Activated naive CD8-positive, alpha-beta T cell treated with anti-CD3 and anti-CD28 coated beads for 36 hours (primary cell): ENCODE measurements at regions not wholly inside any gene's neighbourhood (a gene's known extent, or its start where the extent isn't known, plus 50 kb on each side); places are given as distances from the start of the nearest gene placed in this dataset.

Source experiments
- DNase-seq: peaks from one replicate; pipeline ENCODE4 v3.0.0; 2021
- H3K27ac Mint-ChIP-seq: one replicate; pipeline ENCODE4 v1.8.0; 2022; ENCODE audit warnings: mild to moderate bottlenecking, moderate library complexity, mixed read lengths
- H3K27me3 Mint-ChIP-seq: one replicate; pipeline ENCODE4 v1.8.0; 2022; ENCODE audit warnings: mild to moderate bottlenecking, mixed read lengths
- H3K36me3 Mint-ChIP-seq: one replicate; pipeline ENCODE4 v1.8.0; 2021; ENCODE audit warnings: mild to moderate bottlenecking, mixed read lengths
- H3K4me1 Mint-ChIP-seq: one replicate; pipeline ENCODE4 v1.8.0; 2021; ENCODE audit warnings: mixed read lengths
- H3K4me3 Mint-ChIP-seq: one replicate; pipeline ENCODE4 v1.8.0; 2022; ENCODE audit warnings: mild to moderate bottlenecking, moderate library complexity, mixed read lengths
- H3K9me3 Mint-ChIP-seq: one replicate; pipeline ENCODE4 v1.8.0; 2022; ENCODE audit warnings: mixed read lengths

- no peak for DNase-seq
- H3K27ac Mint-ChIP-seq, result no peak overlapping the region
- H3K27me3 Mint-ChIP-seq, result peaks cover 9% of the 10 kb centered on the region
- H3K9me3 Mint-ChIP-seq, result no peaks in the 10 kb centered on the region
- H3K4me1 Mint-ChIP-seq, result peaks cover 1% of the 10 kb centered on the region
- no peaks in the 10 kb centered on the region for H3K36me3 Mint-ChIP-seq
- H3K4me3 Mint-ChIP-seq, result no peak overlapping the region
Observed at GRCh38 chr1:39144924-39145323, 59.6 kb upstream of the MACF1 start.

- Mint-ChIP-seq H3K9me3 (no peaks in the 10 kb centered on the region), H3K27ac (no peak overlapping the region), H3K27me3 (peaks cover 9% of the 10 kb centered on the region), H3K4me3 (no peak overlapping the region), H3K4me1 (peaks cover 1% of the 10 kb centered on the region), H3K36me3 (no peaks in the 10 kb centered on the region)
- DNase-seq, result no peak
Observed at GRCh38 chr1:39145331-39145965, 59.0 kb upstream of the MACF1 start.

GRCh38 chr1:39146681-39147080, 57.8 kb upstream of the MACF1 start:
- H3K27ac Mint-ChIP-seq, result no peak overlapping the region
- no peak overlapping the region for H3K4me3 Mint-ChIP-seq
- H3K27me3 Mint-ChIP-seq, result peaks cover 9% of the 10 kb centered on the region
- no peaks in the 10 kb centered on the region for H3K36me3 Mint-ChIP-seq
- DNase-seq, result no peak
- no peaks in the 10 kb centered on the region for H3K9me3 Mint-ChIP-seq
- H3K4me1 Mint-ChIP-seq, result peaks cover 1% of the 10 kb centered on the region

GRCh38 chr1:39147099-39148025, 57.1 kb upstream of the MACF1 start:
- H3K4me3 Mint-ChIP-seq, result no peak overlapping the region
- H3K9me3 Mint-ChIP-seq, result no peaks in the 10 kb centered on the region
- no peak for DNase-seq
- no peak overlapping the region for H3K27ac Mint-ChIP-seq
- peaks cover 1% of the 10 kb centered on the region for H3K4me1 Mint-ChIP-seq
- no peaks in the 10 kb centered on the region for H3K36me3 Mint-ChIP-seq
- peaks cover 9% of the 10 kb centered on the region for H3K27me3 Mint-ChIP-seq

GRCh38 chr1:39148942-39149341, 55.6 kb upstream of the MACF1 start:
- H3K9me3 Mint-ChIP-seq, result no peaks in the 10 kb centered on the region
- H3K36me3 Mint-ChIP-seq, result no peaks in the 10 kb centered on the region
- H3K27ac Mint-ChIP-seq, result no peak overlapping the region
- no peaks in the 10 kb centered on the region for H3K4me1 Mint-ChIP-seq
- H3K27me3 Mint-ChIP-seq, result peaks cover 9% of the 10 kb centered on the region
- no peak overlapping the region for H3K4me3 Mint-ChIP-seq
- DNase-seq, result no peak

GRCh38 chr1:39149509-39149908, 55.0 kb upstream of the MACF1 start:
- Mint-ChIP-seq H3K27me3 (peaks cover 9% of the 10 kb centered on the region), H3K36me3 (no peaks in the 10 kb centered on the region), H3K4me3 (no peak overlapping the region), H3K4me1 (peaks cover 3% of the 10 kb centered on the region), H3K27ac (no peak overlapping the region), H3K9me3 (no peaks in the 10 kb centered on the region)
- no peak for DNase-seq

- no peaks in the 10 kb centered on the region for H3K36me3 Mint-ChIP-seq
- no peaks in the 10 kb centered on the region for H3K9me3 Mint-ChIP-seq
- H3K27me3 Mint-ChIP-seq, result peaks cover 9% of the 10 kb centered on the region
- H3K27ac Mint-ChIP-seq, result no peak overlapping the region
- no peak for DNase-seq
- H3K4me1 Mint-ChIP-seq, result peaks cover 12% of the 10 kb centered on the region
- H3K4me3 Mint-ChIP-seq, result no peak overlapping the region
Observed at GRCh38 chr1:39150779-39151178, 53.7 kb upstream of the MACF1 start.

GRCh38 chr1:39151267-39151666, 53.2 kb upstream of the MACF1 start:
- Mint-ChIP-seq H3K4me1 (peaks cover 12% of the 10 kb centered on the region), H3K4me3 (no peak overlapping the region), H3K9me3 (no peaks in the 10 kb centered on the region), H3K27ac (no peak overlapping the region), H3K27me3 (peaks cover 9% of the 10 kb centered on the region), H3K36me3 (no peaks in the 10 kb centered on the region)
- no peak for DNase-seq

- Mint-ChIP-seq H3K27ac (no peak overlapping the region), H3K4me1 (peaks cover 13% of the 10 kb centered on the region), H3K27me3 (peaks cover 1% of the 10 kb centered on the region), H3K4me3 (no peak overlapping the region), H3K36me3 (no peaks in the 10 kb centered on the region), H3K9me3 (no peaks in the 10 kb centered on the region)
- DNase-seq, result no peak
Observed at GRCh38 chr1:39152923-39153322, 51.6 kb upstream of the MACF1 start.

GRCh38 chr1:39153684-39154083, 50.8 kb upstream of the MACF1 start:
- H3K36me3 Mint-ChIP-seq, result no peaks in the 10 kb centered on the region
- peaks cover 4% of the 10 kb centered on the region for H3K27me3 Mint-ChIP-seq
- no peaks in the 10 kb centered on the region for H3K9me3 Mint-ChIP-seq
- no peak overlapping the region for H3K27ac Mint-ChIP-seq
- no peak for DNase-seq
- peaks cover 13% of the 10 kb centered on the region for H3K4me1 Mint-ChIP-seq
- H3K4me3 Mint-ChIP-seq, result no peak overlapping the region

- Mint-ChIP-seq H3K4me3 (no peak overlapping the region), H3K4me1 (peaks cover 19% of the 10 kb centered on the region), H3K27me3 (peaks cover 4% of the 10 kb centered on the region), H3K27ac (no peak overlapping the region), H3K36me3 (no peaks in the 10 kb centered on the region), H3K9me3 (no peaks in the 10 kb centered on the region)
- DNase-seq, result no peak
Observed at GRCh38 chr1:39154553-39155421, 49.7 kb upstream of the MACF1 start.
